Activated T-cell treated with anti-CD3 and anti-CD28 coated beads, Interleukin-2, amount 50 U/mL, for 4 hours (primary cell): ENCODE measurements at regions not wholly inside any gene's neighbourhood (a gene's known extent, or its start where the extent isn't known, plus 50 kb on each side); places are given as distances from the start of the nearest gene placed in this dataset.
A peak's percentile ranks its signal among the peaks of the same experiment; 100 is the strongest.

Experiments used
- ATAC-seq, 2 donors: fragments of 200-7000 bp; cut with Tn5 transposase; one replicate each; pipeline ENCODE4 v1.10.0; 2021
- DNase-seq: peaks from one replicate; pipeline ENCODE4 v3.0.0-alpha.2; 2020
- H3K27me3 Mint-ChIP-seq: one replicate; pipeline ENCODE4 v1.8.0; 2021; ENCODE audit warnings: low read depth, mixed read lengths
- H3K36me3 Mint-ChIP-seq: one replicate; pipeline ENCODE4 v1.8.0; 2022; ENCODE audit warnings: mixed read lengths; ENCODE audit not compliant: insufficient read depth
- H3K4me1 Mint-ChIP-seq: one replicate; pipeline ENCODE4 v1.8.0; 2021; ENCODE audit warnings: low read depth, mixed read lengths
- H3K4me3 Mint-ChIP-seq: one replicate; pipeline ENCODE4 v1.8.0; 2021; ENCODE audit warnings: mild to moderate bottlenecking, moderate library complexity, mixed read lengths
- H3K9me3 Mint-ChIP-seq: one replicate; pipeline ENCODE4 v1.8.0; 2021; ENCODE audit warnings: mixed read lengths

- no peaks in the 10 kb centered on the region for H3K27me3 Mint-ChIP-seq
- H3K4me3 Mint-ChIP-seq, result peak overlapping the region; percentile 52
- peaks cover 91% of the 10 kb centered on the region for H3K4me1 Mint-ChIP-seq
- DNase-seq (no peak), ATAC-seq (no peak)
- H3K36me3 Mint-ChIP-seq, result no peaks in the 10 kb centered on the region
- H3K9me3 Mint-ChIP-seq, result no peaks in the 10 kb centered on the region
Observed at GRCh38 chr10:33111488-33112051, 153.5 kb upstream of the ITGB1 start.

GRCh38 chr10:33109788-33110469, 151.9 kb upstream of the ITGB1 start:
- Mint-ChIP-seq H3K9me3 (no peaks in the 10 kb centered on the region), H3K27me3 (no peaks in the 10 kb centered on the region), H3K4me3 (peak overlapping the region; percentile 31), H3K36me3 (no peaks in the 10 kb centered on the region), H3K4me1 (peaks cover 81% of the 10 kb centered on the region)
- DNase-seq (no peak), ATAC-seq (peak in 1 of 2 donors; percentile 7)

GRCh38 chr10:33109384-33109783, 151.4 kb upstream of the ITGB1 start:
- Mint-ChIP-seq H3K4me1 (peaks cover 80% of the 10 kb centered on the region), H3K36me3 (no peaks in the 10 kb centered on the region), H3K27me3 (no peaks in the 10 kb centered on the region), H3K9me3 (peaks cover 3% of the 10 kb centered on the region), H3K4me3 (peak overlapping the region; percentile 2)
- ATAC-seq (no peak), DNase-seq (no peak)

- Mint-ChIP-seq H3K4me1 (peaks cover 73% of the 10 kb centered on the region), H3K9me3 (peaks cover 8% of the 10 kb centered on the region), H3K4me3 (no peak overlapping the region), H3K36me3 (peaks cover 2% of the 10 kb centered on the region), H3K27me3 (no peaks in the 10 kb centered on the region)
- ATAC-seq (no peak), DNase-seq (no peak)
Observed at GRCh38 chr10:33107953-33108352, 149.9 kb upstream of the ITGB1 start.

- peaks cover 2% of the 10 kb centered on the region for H3K36me3 Mint-ChIP-seq
- DNase-seq (no peak), ATAC-seq (no peak)
- no peaks in the 10 kb centered on the region for H3K27me3 Mint-ChIP-seq
- peaks cover 73% of the 10 kb centered on the region for H3K4me1 Mint-ChIP-seq
- no peak overlapping the region for H3K4me3 Mint-ChIP-seq
- H3K9me3 Mint-ChIP-seq, result peaks cover 8% of the 10 kb centered on the region
Observed at GRCh38 chr10:33106767-33107166, 148.7 kb upstream of the ITGB1 start.

GRCh38 chr10:33103863-33104379, 145.9 kb upstream of the ITGB1 start:
- no peak for DNase-seq
- Mint-ChIP-seq H3K4me1 (peaks cover 71% of the 10 kb centered on the region), H3K4me3 (no peak overlapping the region), H3K36me3 (peaks cover 2% of the 10 kb centered on the region), H3K9me3 (peaks cover 13% of the 10 kb centered on the region), H3K27me3 (no peaks in the 10 kb centered on the region)
- ATAC-seq, result no peak

GRCh38 chr10:33102071-33102470, 144.0 kb upstream of the ITGB1 start:
- H3K4me3 Mint-ChIP-seq, result no peak overlapping the region

GRCh38 chr10:33101392-33101787, 143.4 kb upstream of the ITGB1 start:
- DNase-seq (no peak), ATAC-seq (peak in 1 of 2 donors; percentile 34)
- H3K9me3 Mint-ChIP-seq, result peaks cover 13% of the 10 kb centered on the region
- H3K27me3 Mint-ChIP-seq, result no peaks in the 10 kb centered on the region
- peaks cover 68% of the 10 kb centered on the region for H3K4me1 Mint-ChIP-seq
- H3K36me3 Mint-ChIP-seq, result peaks cover 5% of the 10 kb centered on the region
- H3K4me3 Mint-ChIP-seq, result peak overlapping the region; percentile 38

More at GRCh38 chr10:33102071-33102470, 144.0 kb upstream of the ITGB1 start:
- Mint-ChIP-seq H3K27me3 (no peaks in the 10 kb centered on the region), H3K4me1 (peaks cover 66% of the 10 kb centered on the region), H3K9me3 (peaks cover 13% of the 10 kb centered on the region), H3K36me3 (peaks cover 2% of the 10 kb centered on the region)
- DNase-seq (no peak), ATAC-seq (no peak)

- H3K4me3 Mint-ChIP-seq, result no peak overlapping the region
- peaks cover 5% of the 10 kb centered on the region for H3K36me3 Mint-ChIP-seq
- H3K9me3 Mint-ChIP-seq, result peaks cover 13% of the 10 kb centered on the region
- no peaks in the 10 kb centered on the region for H3K27me3 Mint-ChIP-seq
- ATAC-seq, result no peak
- no peak for DNase-seq
- peaks cover 73% of the 10 kb centered on the region for H3K4me1 Mint-ChIP-seq
Observed at GRCh38 chr10:33100781-33101391, 142.9 kb upstream of the ITGB1 start.

GRCh38 chr10:33099748-33100147, 141.7 kb upstream of the ITGB1 start:
- no peaks in the 10 kb centered on the region for H3K27me3 Mint-ChIP-seq
- no peak for DNase-seq
- H3K36me3 Mint-ChIP-seq, result peaks cover 9% of the 10 kb centered on the region
- no peak overlapping the region for H3K4me3 Mint-ChIP-seq
- H3K4me1 Mint-ChIP-seq, result peaks cover 72% of the 10 kb centered on the region
- peak; percentile 47 to 53 for ATAC-seq
- peaks cover 15% of the 10 kb centered on the region for H3K9me3 Mint-ChIP-seq

GRCh38 chr10:33098951-33099663, 141.1 kb upstream of the ITGB1 start:
- H3K36me3 Mint-ChIP-seq, result peaks cover 12% of the 10 kb centered on the region
- DNase-seq (no peak), ATAC-seq (peak; percentile 60 to 65)
- H3K4me1 Mint-ChIP-seq, result peaks cover 71% of the 10 kb centered on the region
- no peaks in the 10 kb centered on the region for H3K27me3 Mint-ChIP-seq
- H3K9me3 Mint-ChIP-seq, result peaks cover 15% of the 10 kb centered on the region
- H3K4me3 Mint-ChIP-seq, result no peak overlapping the region

GRCh38 chr10:33095867-33096815, 138.1 kb upstream of the ITGB1 start:
- H3K27me3 Mint-ChIP-seq, result no peaks in the 10 kb centered on the region
- H3K36me3 Mint-ChIP-seq, result peaks cover 12% of the 10 kb centered on the region
- ATAC-seq, result no peak
- no peak overlapping the region for H3K4me3 Mint-ChIP-seq
- H3K4me1 Mint-ChIP-seq, result peaks cover 54% of the 10 kb centered on the region
- H3K9me3 Mint-ChIP-seq, result peaks cover 16% of the 10 kb centered on the region
- DNase-seq, result no peak

GRCh38 chr10:33094263-33095051, 136.4 kb upstream of the ITGB1 start:
- H3K9me3 Mint-ChIP-seq, result peaks cover 20% of the 10 kb centered on the region

More at GRCh38 chr10:33094263-33095051, 136.4 kb upstream of the ITGB1 start:
- Mint-ChIP-seq H3K27me3 (no peaks in the 10 kb centered on the region), H3K4me3 (no peak overlapping the region), H3K36me3 (peaks cover 16% of the 10 kb centered on the region), H3K4me1 (peaks cover 42% of the 10 kb centered on the region)
- ATAC-seq (no peak), DNase-seq (no peak)
